Brain microvascular endothelial cell (primary cell): ENCODE measurements at regions not wholly inside any gene's neighbourhood (a gene's known extent, or its start where the extent isn't known, plus 50 kb on each side); places are given as distances from the start of the nearest gene placed in this dataset.

ENCODE experiments used
- DNase-seq: peaks from one replicate; pipeline ENCODE4 v3.0.0-alpha.2; 2020
- H3K27ac ChIP-seq: fragments of 250-450 bp; sonication (Bioruptor Pico); 2 replicates; pipeline ENCODE4 v1.5.1; 2020; ENCODE audit warnings: mild to moderate bottlenecking, moderate library complexity
- H3K27me3 ChIP-seq: fragments of 250-450 bp; sonication (Bioruptor Pico); replicated peaks from 2 replicates; pipeline ENCODE4 v1.5.1; 2020; ENCODE audit warnings: mild to moderate bottlenecking
- H3K36me3 ChIP-seq: fragments of 250-450 bp; sonication (Bioruptor Pico); replicated peaks from 2 replicates; pipeline ENCODE4 v1.5.1; 2020; ENCODE audit warnings: mild to moderate bottlenecking
- H3K4me3 ChIP-seq: 2 replicates; pipeline ENCODE4 v1.5.1; 2011; ENCODE audit warnings: low read depth, mild to moderate bottlenecking, control low read depth, low read length, moderate library complexity
- CTCF ChIP-seq: IDR thresholded peaks from 2 replicates; pipeline ENCODE4 v1.5.1; 2011; ENCODE audit warnings: low read depth, mild to moderate bottlenecking, moderate library complexity, low read length, control low read depth, inconsistent platforms; ENCODE audit errors: missing control alignments
- in situ Hi-C: cut with HindIII; loops from 2 replicates; pipeline ENCODE4 v1.10.0; 2017; ENCODE audit warnings: low sequenced_read_pairs, low pct_ligation_motif_present

- TF ChIP-seq CTCF: no peak
- H3K36me3 ChIP-seq: no peaks in the 10 kb centered on the region
- H3K27me3 ChIP-seq: no peaks in the 10 kb centered on the region
- DNase-seq: no peak
- H3K4me3 ChIP-seq: no peak overlapping the region
- H3K27ac ChIP-seq: no peak overlapping the region
- in situ Hi-C loops: no loop called here
Observed at GRCh38 chr16:5850632-5851392, 753.2 kb upstream of the EEF2KMT start.

GRCh38 chr16:5845046-5845445, 747.5 kb upstream of the EEF2KMT start:
- Histone ChIP-seq H3K27ac (no peak overlapping the region), H3K36me3 (no peaks in the 10 kb centered on the region), H3K27me3 (no peaks in the 10 kb centered on the region), H3K4me3 (no peak overlapping the region)
- in situ Hi-C loops: no loop called here
- DNase-seq: no peak
- TF ChIP-seq CTCF: no peak

- in situ Hi-C loops: no loop called here
Observed at GRCh38 chr16:5841974-5842373, 744.4 kb upstream of the EEF2KMT start.

GRCh38 chr16:5838725-5839124, 741.1 kb upstream of the EEF2KMT start:
- no peaks in the 10 kb centered on the region for H3K27me3 ChIP-seq
- H3K36me3 ChIP-seq: no peaks in the 10 kb centered on the region
- no peak overlapping the region for H3K4me3 ChIP-seq
- TF ChIP-seq CTCF: no peak
- H3K27ac ChIP-seq: no peak overlapping the region
- in situ Hi-C loops: no loop called here
- DNase-seq: no peak

More at GRCh38 chr16:5841974-5842373, 744.4 kb upstream of the EEF2KMT start:
- Histone ChIP-seq H3K27me3 (no peaks in the 10 kb centered on the region), H3K4me3 (no peak overlapping the region), H3K27ac (no peak overlapping the region), H3K36me3 (no peaks in the 10 kb centered on the region)
- DNase-seq: no peak
- TF ChIP-seq CTCF: no peak

- in situ Hi-C loops: no loop called here
- DNase-seq: no peak
- Histone ChIP-seq H3K36me3 (no peaks in the 10 kb centered on the region), H3K27me3 (no peaks in the 10 kb centered on the region), H3K27ac (no peak overlapping the region), H3K4me3 (no peak overlapping the region)
- TF ChIP-seq CTCF: no peak
Observed at GRCh38 chr16:5838071-5838470, 740.5 kb upstream of the EEF2KMT start.
